HPDE6-E6E7 (cell line): ENCODE measurements at regions not wholly inside any gene's neighbourhood (a gene's known extent, or its start where the extent isn't known, plus 50 kb on each side); places are given as distances from the start of the nearest gene placed in this dataset.
"Not testable (repeated sequence)": the region's sequence is repeated elsewhere in the genome, so short reads cannot be mapped to it uniquely, and the experiment has no call there.

Experiments used
- DNase-seq: peaks from one replicate; pipeline ENCODE4 v3.0.0; 2011; ENCODE audit warnings: missing footprints; ENCODE audit errors: extremely low spot score

DNA sequence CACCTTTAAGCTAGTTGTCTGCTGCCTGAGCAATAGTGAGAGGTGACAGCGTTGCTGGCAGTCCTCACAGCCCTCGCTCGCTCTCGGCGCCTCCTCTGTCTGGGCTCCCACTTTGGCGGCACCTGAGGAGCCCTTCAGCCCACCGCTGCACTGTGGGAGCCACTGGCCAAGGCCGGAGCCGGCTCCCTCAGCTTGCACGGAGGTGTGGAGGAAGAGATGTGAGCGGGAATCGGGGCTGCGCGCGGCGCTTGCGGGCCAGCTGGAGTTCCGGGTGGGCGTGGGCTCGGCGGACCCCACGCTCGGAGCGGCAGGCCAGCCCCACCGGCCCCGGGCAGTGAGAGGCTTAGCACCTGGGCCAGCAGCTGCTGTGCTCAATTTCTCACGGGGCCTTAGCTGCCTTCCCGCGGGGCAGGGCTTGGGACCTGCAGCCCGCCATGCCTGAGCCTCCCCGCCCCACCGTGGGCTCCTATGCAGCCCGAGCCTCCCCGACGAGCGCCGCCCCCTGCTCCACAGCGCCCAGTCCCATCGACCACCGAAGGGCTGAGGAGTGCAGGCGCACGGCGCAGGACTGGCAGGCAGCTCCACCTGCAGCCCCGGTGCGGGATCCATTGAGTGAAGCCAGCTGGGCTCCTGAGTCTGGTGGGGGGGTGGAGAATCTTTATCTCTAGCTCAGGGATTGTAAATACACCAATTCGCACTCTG lies 1424.5 kb downstream of the EFNA5 start:
- not testable (repeated sequence) for DNase-seq

DNA sequence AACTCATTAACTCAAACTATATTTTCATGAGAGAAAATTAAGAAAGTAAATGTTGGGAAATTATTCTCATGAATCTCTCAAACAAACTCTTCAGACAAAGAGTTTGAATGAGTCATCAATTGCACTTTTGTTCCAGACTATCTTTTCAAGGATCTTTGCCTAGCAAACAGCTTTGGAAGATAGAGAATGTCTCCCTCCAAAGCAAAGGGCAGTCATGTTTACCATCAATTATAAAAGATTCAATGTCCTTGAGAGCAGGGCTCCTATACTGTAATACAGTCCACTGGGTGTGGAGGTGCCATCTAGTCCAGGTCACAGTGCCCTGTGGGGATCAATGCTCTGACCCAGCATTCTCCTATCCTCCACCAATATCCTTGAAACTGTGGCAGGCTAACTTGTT lies 1429.3 kb downstream of the EFNA5 start:
- DNase-seq = no peak

DNA sequence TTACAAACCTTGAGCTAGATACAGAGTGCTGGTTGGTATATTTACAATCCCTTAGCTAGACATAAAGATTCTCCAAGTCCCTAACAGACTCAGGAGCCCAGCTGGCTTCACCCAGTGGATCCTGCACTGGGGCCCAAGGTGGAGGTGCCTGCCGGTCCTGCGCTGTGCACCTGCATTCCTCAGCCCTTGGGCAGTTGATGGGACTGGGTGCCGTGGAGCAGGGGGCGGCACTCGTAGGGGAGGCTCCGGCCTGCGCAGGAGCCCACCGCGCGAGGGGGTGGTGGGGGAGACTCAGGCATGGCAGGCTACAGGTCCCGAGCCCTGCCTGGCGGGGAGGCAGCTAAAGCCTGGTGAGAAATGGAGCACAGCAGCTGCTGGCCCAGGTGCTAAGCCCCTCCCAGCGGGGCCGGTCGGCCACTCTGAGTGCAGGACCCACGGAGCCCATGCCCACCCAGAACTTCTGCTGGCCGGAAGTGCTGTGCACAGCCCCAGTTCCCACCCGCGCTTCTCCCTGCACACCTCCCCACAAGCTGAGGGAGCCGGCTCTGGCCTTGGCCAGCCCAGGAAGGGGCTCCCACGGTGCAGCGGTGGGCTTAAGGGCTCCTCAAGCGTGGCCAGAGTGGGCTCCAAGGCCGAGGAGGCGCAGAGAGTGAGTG lies 1464.7 kb downstream of the EFNA5 start:
- no peak for DNase-seq

DNA sequence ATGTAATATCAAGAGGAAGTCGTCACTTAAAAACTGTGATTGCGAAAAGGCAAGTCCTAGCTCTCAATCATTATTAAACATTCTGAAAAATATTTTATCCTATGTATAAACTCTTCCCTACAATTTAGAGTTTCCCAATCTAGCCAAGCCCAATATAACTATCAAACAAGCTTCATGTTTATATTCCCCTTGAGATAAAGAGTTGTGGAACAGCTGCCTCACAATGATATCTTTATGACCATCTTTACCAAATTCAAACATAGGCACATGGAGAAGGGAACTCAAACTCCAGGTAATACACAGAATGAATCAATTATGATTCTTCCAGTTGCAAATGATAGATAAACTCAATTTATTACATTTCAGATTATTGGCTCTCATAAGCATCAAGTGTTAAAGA lies 1468.7 kb downstream of the EFNA5 start:
- DNase-seq = no peak

DNA sequence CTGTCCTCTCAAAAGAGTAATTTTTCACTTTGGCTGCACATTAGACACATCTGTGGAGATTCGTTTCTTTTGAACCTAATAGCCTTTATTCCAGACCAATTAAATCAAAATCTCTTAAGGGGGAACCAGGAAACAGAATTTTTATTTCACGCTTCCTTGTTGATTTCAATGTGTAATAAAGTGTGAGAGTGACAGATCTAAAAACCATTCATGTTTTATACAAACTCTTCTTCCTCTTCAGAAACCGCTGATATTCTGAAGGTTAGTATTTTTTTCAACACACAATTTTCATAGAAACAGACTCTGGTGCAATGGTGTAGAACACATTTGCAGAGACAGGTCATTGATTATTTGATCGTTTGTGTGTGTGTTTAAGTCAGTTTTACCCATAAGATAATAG lies 1469.8 kb downstream of the EFNA5 start:
- DNase-seq = no peak

DNA sequence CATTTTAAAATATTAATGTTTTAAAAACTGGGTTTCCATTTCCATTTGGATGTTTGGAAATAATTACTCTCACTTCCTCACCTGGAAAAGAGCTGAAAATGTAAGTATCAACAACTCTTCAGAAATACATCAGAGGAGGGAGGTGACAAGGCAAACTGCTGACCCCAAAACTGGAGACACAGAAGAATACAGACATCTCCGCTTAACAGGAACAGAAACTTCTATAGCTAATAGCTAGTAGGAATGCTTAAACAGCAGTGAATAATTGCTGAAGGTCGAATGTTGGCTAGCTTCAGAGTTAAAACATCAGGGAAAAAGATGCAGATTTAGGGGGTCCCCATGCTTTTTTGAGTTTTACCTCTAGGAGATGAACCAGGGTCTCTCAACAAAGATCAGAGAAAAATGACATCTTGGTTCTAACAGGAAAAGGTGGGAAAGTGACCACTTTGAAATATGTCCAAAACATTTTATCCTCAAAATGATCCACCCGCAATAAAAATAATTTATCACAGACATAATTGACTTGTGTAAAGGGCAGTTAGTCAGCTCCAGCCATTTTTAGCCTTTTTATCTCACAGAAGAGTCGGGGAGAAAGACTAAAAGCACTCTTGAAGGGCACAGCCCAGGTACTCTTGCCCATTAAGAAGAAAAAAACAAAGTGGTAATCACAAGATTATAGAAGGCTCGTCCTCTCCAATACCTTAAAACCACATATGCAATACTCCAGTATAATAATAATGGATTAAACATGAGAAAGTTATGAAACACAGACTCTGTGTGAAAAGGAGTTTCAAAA lies 1474.9 kb downstream of the EFNA5 start:
- no peak for DNase-seq

DNA sequence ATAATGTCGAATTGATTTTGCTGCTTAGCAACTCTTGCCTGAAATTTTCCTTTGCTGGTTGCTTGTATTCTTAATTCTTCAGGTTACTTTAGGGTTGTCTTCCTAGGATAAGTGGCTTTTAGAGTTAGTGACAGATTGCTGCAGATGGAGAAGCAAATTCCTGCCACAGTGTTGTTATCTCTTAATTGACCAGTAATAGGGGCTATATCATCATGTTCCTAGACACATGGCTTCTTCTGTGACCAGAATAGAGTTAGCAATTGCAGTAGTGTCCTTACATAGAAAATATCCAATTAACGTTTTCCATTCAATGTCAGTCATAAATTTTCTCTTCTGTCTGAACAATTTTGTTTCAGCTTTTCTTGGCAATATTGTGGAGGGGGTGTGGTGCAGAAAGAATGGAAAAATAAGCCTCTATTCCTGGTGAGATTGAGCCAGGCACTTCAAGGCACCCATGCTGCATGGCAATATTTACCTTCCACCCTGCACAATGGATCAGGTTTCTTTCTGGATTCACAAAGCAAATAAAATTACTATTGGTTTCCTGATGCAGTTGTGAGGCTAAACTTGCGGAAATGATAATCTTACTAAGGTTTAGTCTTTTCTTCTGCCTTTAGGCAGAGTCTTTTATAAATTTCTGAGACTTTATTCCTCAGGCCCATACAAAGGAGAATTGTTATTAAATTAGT lies 1481.5 kb downstream of the EFNA5 start:
- DNase-seq = no peak

DNA sequence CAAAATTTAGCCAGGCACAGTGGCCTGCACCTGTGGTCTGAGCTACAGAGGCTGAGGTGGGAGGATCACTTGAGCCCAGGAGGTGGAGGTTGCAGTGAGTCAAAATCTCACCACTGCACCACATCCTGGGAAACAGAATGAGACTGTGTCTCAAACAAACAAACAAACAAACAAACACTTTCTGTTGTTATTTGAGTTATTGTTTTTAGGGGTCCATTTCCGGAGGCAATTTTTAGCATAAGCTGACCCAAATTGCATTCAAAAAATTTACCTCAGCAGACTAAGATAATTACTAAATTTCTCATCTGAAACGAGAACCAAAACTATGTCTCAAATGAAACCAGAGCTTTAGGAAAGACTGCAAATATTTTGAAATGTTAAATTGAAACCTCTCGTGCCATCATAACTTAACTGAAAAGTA lies 1485.1 kb downstream of the EFNA5 start:
- DNase-seq = no peak

DNA sequence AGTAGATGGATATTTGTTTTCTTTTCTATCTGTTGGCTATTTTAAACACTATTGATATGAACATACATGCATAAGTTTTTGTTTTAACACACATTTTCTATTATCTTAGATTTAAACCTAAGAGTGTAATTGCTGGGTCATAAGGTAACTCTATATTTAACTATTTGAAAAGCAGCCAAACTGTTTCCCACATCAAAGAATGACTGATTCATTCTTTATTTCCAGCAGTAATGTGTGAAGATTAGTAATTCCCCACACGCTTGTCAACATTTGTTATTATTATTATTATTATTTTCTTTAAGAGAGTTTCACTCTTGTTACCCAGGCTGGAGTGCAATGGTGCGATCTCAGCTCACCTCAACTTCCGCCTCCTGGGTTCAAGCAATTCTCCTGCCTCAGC lies 1495.8 kb downstream of the EFNA5 start:
- peak; percentile 1 for DNase-seq

DNA sequence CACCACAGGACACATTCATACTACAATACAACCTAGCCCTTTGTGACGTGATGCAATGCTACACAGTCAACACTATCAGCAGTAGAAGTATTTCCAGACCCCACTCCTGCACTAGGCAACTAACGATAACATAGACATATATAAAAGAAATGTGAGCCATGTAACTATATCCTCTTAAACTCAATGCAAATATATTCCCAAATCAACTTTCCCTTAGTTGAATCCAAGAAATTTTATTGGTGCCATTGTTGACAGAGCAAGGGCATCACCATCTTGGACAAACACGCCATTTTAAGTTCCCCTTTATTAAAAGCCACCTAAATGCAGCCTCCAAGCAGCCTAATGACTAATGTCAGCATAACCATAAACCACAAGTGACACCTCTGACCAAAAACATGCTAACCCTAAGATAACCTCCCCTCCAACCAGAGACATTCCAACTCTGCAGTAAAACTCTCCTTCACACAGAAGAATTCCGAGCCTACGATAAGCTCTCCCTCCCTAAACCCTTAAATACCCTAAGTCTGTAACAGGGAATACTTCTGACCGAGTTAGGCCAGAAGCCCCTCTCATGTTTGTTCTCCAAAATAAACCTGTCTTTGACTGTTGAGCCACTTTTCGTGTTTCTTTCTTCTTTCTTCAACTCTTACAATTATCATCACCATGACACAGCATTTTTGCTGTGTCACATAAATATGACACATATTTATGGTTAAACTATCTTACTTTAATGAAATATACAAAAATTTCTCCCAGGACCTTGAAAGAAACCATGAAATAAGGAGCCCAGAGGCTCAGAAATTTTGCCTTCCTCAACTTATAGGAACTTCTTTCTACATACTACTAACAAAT lies 1497.8 kb downstream of the EFNA5 start:
- no peak for DNase-seq

DNA sequence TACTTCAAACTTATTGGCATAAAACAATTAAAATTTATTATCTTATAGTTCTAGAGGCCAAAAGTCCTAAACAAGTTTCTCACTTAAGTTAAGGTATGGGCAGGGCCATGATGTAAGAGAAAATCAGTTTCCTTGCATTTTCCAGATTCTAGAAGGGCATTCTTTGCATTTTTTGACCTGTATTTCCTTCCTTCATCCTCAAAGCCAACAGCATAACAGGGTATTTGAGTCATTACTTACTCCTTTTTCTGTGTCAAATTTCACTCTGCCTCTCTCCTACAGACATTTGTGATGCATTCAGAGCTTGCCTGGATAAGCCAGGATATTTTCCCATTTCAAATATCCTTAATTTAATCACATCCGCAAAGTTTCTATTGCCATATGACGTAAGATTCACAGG lies 1499.0 kb downstream of the EFNA5 start:
- DNase-seq = no peak

DNA sequence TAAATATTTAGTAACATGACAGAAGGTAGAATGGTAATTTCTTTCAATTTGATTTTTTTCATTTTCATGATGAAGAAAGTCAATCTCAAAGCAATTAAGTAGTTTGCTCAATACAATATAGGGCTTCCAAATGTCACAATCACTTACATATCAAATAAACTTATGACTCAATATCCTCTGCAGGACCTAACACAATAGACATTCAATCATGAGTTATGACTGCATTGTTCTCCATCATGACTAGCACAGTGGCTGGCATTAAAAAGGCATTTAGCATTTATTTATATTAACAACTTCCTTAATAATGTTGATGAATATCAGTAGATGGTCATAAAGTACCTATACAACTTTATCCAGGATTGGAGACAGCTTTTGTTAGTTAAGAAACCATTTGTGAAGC lies 1499.6 kb downstream of the EFNA5 start:
- DNase-seq = peak; percentile 15

DNA sequence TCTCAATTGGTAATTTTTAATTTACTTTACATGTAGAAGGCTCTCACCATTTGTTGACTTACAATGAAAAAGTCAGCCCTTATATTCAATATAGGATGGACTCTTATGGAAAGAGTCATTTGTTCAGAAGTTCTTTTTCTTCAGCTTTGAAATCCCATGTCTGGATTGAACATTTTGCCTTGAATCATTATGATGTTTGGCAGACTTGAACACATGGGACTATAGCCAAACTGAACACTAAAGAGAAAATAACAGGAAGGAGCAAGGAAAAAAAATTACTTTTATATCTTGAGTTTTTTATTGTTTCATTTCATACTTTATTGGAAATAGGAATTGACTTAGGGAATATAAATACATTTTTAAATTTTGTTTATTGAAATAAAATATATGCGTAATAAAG lies 1503.0 kb downstream of the EFNA5 start:
- DNase-seq = no peak

DNA sequence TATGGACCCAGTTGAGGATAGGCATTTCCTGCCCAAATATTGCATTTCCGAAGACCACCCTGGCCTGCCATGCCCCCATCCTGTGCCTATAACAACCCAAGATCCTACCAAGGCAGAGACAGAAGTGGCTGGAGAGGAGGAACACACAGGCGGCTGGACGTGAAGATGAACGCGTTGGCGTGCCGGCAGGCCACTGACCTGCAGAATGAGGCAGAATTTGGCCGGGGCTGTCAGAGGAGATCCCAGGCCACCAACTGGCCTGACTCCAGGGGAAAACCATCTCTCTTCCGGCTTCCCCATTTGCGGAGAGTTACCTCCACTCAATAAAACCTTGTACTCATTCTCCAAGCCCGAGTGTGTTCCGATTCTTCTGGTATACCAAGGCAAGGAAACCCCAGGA lies 1507.5 kb downstream of the EFNA5 start:
- DNase-seq = no peak

DNA sequence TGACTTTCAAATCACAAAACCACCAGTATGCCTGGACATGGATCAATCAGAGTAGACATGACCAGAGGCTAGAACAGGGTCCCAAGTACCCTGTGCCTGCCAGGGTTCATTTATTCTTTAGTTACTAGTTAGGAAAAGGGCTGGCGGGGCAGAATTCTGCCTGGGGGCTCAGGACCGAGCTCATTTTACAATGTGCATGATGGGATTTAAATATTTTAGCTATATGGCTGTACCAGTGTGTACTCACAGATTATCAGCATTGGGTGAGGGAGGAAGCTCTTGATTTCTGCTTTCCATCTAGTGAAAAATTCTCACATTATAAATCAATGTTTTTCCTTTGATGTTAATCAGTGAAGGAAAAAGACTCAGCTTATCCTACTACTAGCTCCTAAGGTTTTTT lies 1511.1 kb downstream of the EFNA5 start:
- no peak for DNase-seq

DNA sequence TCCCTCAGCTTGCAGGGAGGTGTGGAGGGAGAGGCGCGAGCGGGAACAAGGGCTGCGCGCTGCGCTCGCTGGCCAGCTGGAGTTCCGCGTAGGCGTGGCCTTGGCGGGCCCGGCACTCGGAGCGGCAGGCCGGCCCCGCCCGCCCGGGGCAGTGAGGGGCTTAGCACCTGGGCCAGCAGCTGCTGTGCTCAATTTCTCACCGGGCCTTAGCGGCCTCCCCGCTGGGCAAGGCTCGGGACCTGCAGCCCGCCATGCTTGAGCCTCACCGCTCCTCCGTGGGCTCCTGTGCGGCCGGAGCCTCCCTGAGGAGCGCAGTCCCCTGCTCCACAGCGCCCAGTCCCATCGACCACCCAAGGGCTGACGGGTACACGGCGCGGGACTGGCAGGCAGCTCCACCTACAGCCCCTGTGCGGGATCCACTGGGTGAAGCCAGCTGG lies 1516.4 kb downstream of the EFNA5 start:
- no peak for DNase-seq

DNA sequence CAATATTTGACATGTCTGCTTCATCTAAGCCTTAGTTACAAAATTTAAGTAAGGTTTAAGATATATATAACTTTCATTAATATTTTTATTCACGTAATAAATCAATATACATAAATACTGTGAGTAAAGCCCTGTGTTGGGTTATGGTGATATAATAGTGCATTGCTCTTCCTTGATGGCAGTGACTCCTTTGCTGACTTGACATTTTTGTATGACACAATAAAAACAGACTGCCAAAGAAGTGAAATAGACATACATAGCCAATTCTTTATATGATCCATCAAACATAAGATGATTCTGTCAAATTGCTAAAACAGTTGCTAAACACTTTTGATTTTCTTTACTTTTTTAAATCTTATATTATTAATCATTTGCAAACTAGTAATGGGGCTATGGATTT lies 1518.2 kb downstream of the EFNA5 start:
- DNase-seq = no peak

DNA sequence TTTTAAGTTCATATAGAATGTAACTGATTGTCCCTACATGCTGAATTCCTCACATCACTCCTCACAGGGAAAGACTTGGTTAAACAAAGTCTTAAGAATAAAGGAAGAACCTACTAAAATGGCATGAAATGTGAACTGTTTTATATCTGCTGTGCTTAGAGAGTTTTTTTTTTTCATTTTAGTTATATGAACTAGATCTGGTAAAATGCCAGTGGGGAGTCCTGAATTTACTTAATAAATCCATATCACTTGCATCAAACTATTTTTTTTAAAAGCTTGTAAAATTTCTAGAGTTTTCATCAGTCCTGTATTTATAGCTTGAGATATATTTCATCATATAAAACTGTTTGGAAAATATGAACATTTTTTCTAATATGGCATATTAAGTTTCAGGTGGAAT lies 1528.6 kb downstream of the EFNA5 start:
- DNase-seq = no peak

DNA sequence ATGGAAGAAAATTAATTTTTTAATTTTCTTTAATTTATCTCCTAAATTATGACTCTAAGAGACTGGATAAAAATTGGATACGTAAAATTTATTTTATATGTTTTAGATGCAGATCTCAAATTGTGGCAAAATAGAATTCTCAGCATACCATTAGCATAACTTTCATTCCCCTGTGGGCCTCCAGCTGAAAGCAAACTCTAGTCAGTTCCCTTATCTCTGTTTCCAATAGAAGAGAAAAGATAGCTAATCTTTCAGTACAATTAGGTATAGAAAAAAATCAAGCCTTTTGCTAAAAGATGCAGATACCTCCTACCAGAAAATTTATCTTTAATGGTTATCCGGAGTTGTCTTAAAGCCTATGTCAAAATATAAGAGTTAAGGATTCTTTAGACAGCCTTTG lies 1530.6 kb downstream of the EFNA5 start:
- DNase-seq = no peak

DNA sequence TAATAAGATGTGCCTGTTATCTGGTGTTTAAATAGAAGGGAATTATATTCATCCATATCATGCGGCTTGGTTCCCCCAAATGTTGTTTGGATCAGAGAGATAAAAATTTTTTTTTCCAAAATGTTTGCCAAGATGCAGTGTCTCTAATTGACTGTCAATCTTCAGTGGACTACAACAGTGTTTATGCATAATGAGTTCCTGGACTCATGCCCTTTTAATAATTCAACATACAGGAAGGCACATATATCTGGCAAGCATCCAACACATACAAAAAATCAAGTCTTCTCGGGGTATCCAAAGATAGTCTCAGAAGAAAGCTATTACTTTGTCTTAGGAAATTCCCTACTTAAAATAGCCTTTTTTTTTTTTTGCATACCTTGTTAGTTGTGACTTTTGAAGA lies 1534.7 kb downstream of the EFNA5 start:
- no peak for DNase-seq

DNA sequence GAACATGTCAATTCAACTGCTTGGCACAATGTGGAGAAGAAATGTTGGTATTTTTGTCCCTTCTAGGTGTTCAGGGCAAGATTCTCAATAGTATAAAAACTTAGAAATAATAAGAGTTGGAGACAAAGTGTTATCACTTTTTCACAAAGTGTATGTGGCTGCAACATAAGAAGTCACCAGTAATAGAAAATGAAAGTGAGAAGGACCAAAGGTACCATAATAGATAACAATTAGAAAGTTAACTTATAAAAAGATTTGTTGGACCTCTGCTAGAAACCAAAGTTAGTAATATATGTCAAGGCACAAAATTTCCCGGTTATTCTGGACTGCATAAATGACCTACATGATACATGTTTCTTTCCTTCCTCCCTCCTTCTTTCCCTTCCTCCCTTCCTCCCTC lies 1535.3 kb downstream of the EFNA5 start:
- DNase-seq = no peak
